B cell (primary cell): ENCODE measurements at regions not wholly inside any gene's neighbourhood (a gene's known extent, or its start where the extent isn't known, plus 50 kb on each side); places are given as distances from the start of the nearest gene placed in this dataset.

Source experiments
- ATAC-seq: fragments of 200-7000 bp; cut with Tn5 transposase; one replicate; pipeline ENCODE4 v1.10.0; 2021; ENCODE audit warnings: low read depth, mild to moderate bottlenecking, moderate number of reproducible peaks, moderate library complexity
- CTCF ChIA-PET: fragments of 350-600 bp; sonication (Branson Sonifier 250); formaldehyde crosslinking; loops from one replicate; lab custom pipeline; 2021; ENCODE audit warnings: antibody characterized with exemption, inconsistent platforms; lab: Charles Lee
- POLR2A ChIA-PET: fragments of 350-600 bp; sonication (Branson Sonifier 250); formaldehyde crosslinking; loops from one replicate; lab custom pipeline; 2021; ENCODE audit warnings: antibody characterized with exemption; lab: Charles Lee
- DNase-seq: peaks from one replicate; pipeline ENCODE4 v3.0.0; 2013
- H2AFZ ChIP-seq: 2 replicates; pipeline ENCODE4 v1.6.1; 2012; ENCODE audit warnings: mild to moderate bottlenecking, low read depth, low read length; ENCODE audit not compliant: insufficient read depth, poor library complexity, severe bottlenecking
- H3K27ac ChIP-seq, 2 donors: 1 replicate in 1 of 2; 2 replicates in 1 of 2; pipeline ENCODE4 v1.5.1; 2012 to 2013; ENCODE audit warnings: low read length in 2 of 2, mild to moderate bottlenecking in 2 of 2, moderate library complexity in 1 of 2
- H3K27me3 ChIP-seq, 4 experiments: fragments of 200-600 bp in 1 of 4; sonication (generic) in 1 of 4; replicated peaks in 1 of 4; 1 replicate in 2 of 4; 2 replicates in 2 of 4; pipeline versions ENCODE4 v1.6.1 to v1.7.0; 2013 to 2016; ENCODE audit warnings: low read length in 3 of 4, mild to moderate bottlenecking in 2 of 4, mixed read lengths in 1 of 4, moderate library complexity in 1 of 4; ENCODE audit not compliant: insufficient read depth in 4 of 4, control insufficient read depth in 3 of 4; ENCODE audit errors: control extremely low read depth in 1 of 4
- H3K36me3 ChIP-seq, 2 experiments: replicated peaks in 1 of 2; 1 replicate in 1 of 2; 2 replicates in 1 of 2; pipeline versions ENCODE4 v1.6.1 to v1.7.1; 2013; ENCODE audit warnings: low read length in 1 of 2; ENCODE audit not compliant: insufficient read depth in 2 of 2, control insufficient read depth in 1 of 2; ENCODE audit errors: control extremely low read depth in 1 of 2, extremely low read depth in 1 of 2
- H3K4me1 ChIP-seq, 2 donors: fragments of 200-600 bp in 1 of 2; sonication (generic) in 1 of 2; 1 replicate in 1 of 2; 2 replicates in 1 of 2; pipeline versions ENCODE4 v1.5.1 to v1.6.1; 2013 to 2017; ENCODE audit warnings: low read length in 2 of 2; ENCODE audit not compliant: control insufficient read depth in 2 of 2, insufficient read depth in 2 of 2
- H3K4me2 ChIP-seq: replicated peaks from 2 replicates; pipeline ENCODE3; 2012; ENCODE audit warnings: mild to moderate bottlenecking, low read depth, low read length; ENCODE audit not compliant: poor library complexity, severe bottlenecking
- H3K4me3 ChIP-seq, 5 experiments: fragments of 200-600 bp in 1 of 5; sonication (generic) in 1 of 5; 1 replicate in 3 of 5; 2 replicates in 2 of 5; pipeline versions ENCODE4 v1.5.1 to v1.7.0; 2011 to 2016; ENCODE audit warnings: low read length in 4 of 5, mild to moderate bottlenecking in 4 of 5, low read depth in 2 of 5, control low read depth in 1 of 5, moderate library complexity in 1 of 5; ENCODE audit not compliant: insufficient read depth in 1 of 5; ENCODE audit errors: control extremely low read depth in 1 of 5, extremely low read depth in 1 of 5
- H3K79me2 ChIP-seq: fragments of 200-600 bp; sonication (generic); one replicate; pipeline ENCODE4 v1.6.0; 2016; ENCODE audit warnings: low read length; ENCODE audit not compliant: control insufficient read depth, insufficient read depth
- H3K9ac ChIP-seq: fragments of 200-600 bp; sonication (generic); 2 replicates; pipeline ENCODE4 v1.6.1; 2017; ENCODE audit warnings: mild to moderate bottlenecking, low read length, moderate library complexity
- H3K9me3 ChIP-seq, 3 donors: one replicate each; pipeline versions ENCODE4 v1.6.1 to v1.7.1; 2013; ENCODE audit warnings: low read length in 2 of 3; ENCODE audit not compliant: control insufficient read depth in 2 of 3, insufficient read depth in 1 of 3; ENCODE audit errors: control extremely low read depth in 1 of 3
- H4K20me1 ChIP-seq: 2 replicates; pipeline ENCODE4 v1.6.0; 2012; ENCODE audit warnings: mild to moderate bottlenecking, low read length; ENCODE audit not compliant: insufficient read depth, control insufficient read depth, poor library complexity, severe bottlenecking
- H3K27ac Mint-ChIP-seq: one replicate; pipeline ENCODE4 v1.8.0; 2021; ENCODE audit warnings: mixed read lengths
- H3K27me3 Mint-ChIP-seq: one replicate; pipeline ENCODE4 v1.8.0; 2021; ENCODE audit warnings: mixed read lengths
- H3K4me1 Mint-ChIP-seq: one replicate; pipeline ENCODE4 v1.8.0; 2021; ENCODE audit warnings: mixed read lengths
- H3K4me3 Mint-ChIP-seq: one replicate; pipeline ENCODE4 v1.8.0; 2021; ENCODE audit warnings: mixed read lengths
- H3K9me3 Mint-ChIP-seq: one replicate; pipeline ENCODE4 v1.8.0; 2022; ENCODE audit warnings: mixed read lengths; ENCODE audit not compliant: insufficient read depth
- CTCF ChIP-seq: fragments of 200-600 bp; IDR thresholded peaks from one replicate; pipeline ENCODE4 v1.8.0; 2022; ENCODE audit warnings: antibody characterized with exemption, mild to moderate bottlenecking
- EZH2 ChIP-seq: IDR thresholded peaks from 2 replicates; pipeline ENCODE4 v1.6.1; 2012; ENCODE audit warnings: borderline replicate concordance, low read depth, mild to moderate bottlenecking, moderate library complexity, low read length; ENCODE audit not compliant: insufficient read depth, poor library complexity, severe bottlenecking
- WGBS: methylation state at CpG from one replicate; pipeline ENCODE4 v1.1.5; 2013; ENCODE audit warnings: missing lambda C conversion rate; ENCODE audit not compliant: insufficient coverage; 5-methylcytosine and 5-hydroxymethylcytosine counted together
- intact Hi-C: fragments of 100-400 bp; cut with micrococcal nuclease; formaldehyde crosslinking; loops from one replicate; pipeline ENCODE4 v1.10.0; 2022

DNA sequence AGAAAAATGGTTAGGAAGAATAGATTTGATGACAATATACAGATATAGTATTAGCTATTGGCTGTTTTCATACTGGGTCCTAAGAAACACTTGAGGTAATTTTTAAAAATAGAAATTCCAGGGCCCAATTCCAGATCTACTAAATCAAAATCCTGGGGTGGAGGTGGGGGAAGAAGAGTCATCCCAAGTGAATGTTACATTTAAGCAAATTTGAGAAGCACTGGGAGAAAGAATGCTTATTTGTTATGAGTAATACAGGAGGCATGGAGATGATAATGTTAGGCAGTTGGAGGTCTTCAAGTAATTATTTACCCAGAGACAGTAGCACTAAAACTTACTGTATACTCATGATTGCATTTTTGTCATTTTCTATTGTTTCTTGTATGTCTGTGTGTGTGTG is 93.0 kb upstream of the DAB2 start:
- CTCF ChIA-PET, result no interaction called here
- no peak overlapping the region for H3K27ac Mint-ChIP-seq

GRCh38 chr5:39515881-39516280 is 91.1 kb upstream of the DAB2 start:
- H3K4me3 ChIP-seq, result no peak overlapping the region
- no peaks in the 10 kb centered on the region for H3K4me1 ChIP-seq
- no peak overlapping the region for H3K27ac ChIP-seq
- H4K20me1 ChIP-seq, result no peaks in the 10 kb centered on the region
- ATAC-seq (no peak), DNase-seq (no peak)
- Mint-ChIP-seq H3K9me3 (no peaks in the 10 kb centered on the region), H3K27me3 (peaks cover 8% of the 10 kb centered on the region), H3K27ac (no peak overlapping the region), H3K4me1 (no peaks in the 10 kb centered on the region), H3K4me3 (no peak overlapping the region)
- no peaks in the 10 kb centered on the region for H3K79me2 ChIP-seq
- H3K4me2 ChIP-seq, result no peak overlapping the region
- H3K9ac ChIP-seq, result no peak overlapping the region
- no CpG with 5 or more reads among the region's 4 CpGs for WGBS
- intact Hi-C loops, result no loop called here
- POLR2A ChIA-PET, result no interaction called here
- no peaks in the 10 kb centered on the region for H3K36me3 ChIP-seq
- TF ChIP-seq CTCF (no peak), EZH2 (no peak)
- H3K27me3 ChIP-seq, result no peaks in the 10 kb centered on the region
- no peak overlapping the region for H2AFZ ChIP-seq
- CTCF ChIA-PET, result interaction anchor here (0.7 to 1.3 kb wide), 2 partner anchors 56 to 60 kb away, joined by 3 read pairs; no protein-coding TSS in a partner anchor
- H3K9me3 ChIP-seq, result no peaks in the 10 kb centered on the region

More for the DNA sequence above, 93.0 kb upstream of the DAB2 start:
- Mint-ChIP-seq H3K27me3 (peaks cover 10% of the 10 kb centered on the region), H3K4me3 (no peak overlapping the region), H3K4me1 (peaks cover 1% of the 10 kb centered on the region), H3K9me3 (no peaks in the 10 kb centered on the region)
- ATAC-seq (no peak), DNase-seq (no peak)
- TF ChIP-seq CTCF, result no peak
- TF ChIP-seq EZH2, result no peak
- Histone ChIP-seq H3K4me1 (no peaks in the 10 kb centered on the region), H3K9ac (no peak overlapping the region), H3K79me2 (no peaks in the 10 kb centered on the region), H3K36me3 (no peaks in the 10 kb centered on the region), H3K4me3 (no peak overlapping the region), H2AFZ (no peak overlapping the region), H4K20me1 (no peaks in the 10 kb centered on the region), H3K27me3 (no peaks in the 10 kb centered on the region), H3K4me2 (no peak overlapping the region), H3K27ac (no peak overlapping the region), H3K9me3 (no peaks in the 10 kb centered on the region)
- POLR2A ChIA-PET, result no interaction called here
- intact Hi-C loops, result no loop called here
